DMS 273 (cell line): ENCODE measurements at regions not wholly inside any gene's neighbourhood (a gene's known extent, or its start where the extent isn't known, plus 50 kb on each side); places are given as distances from the start of the nearest gene placed in this dataset.

Experiments
- DNase-seq: peaks from one replicate; lab custom pipeline; 2025; ENCODE audit not compliant: unreplicated experiment; lab: John Stamatoyannopoulos, UW

DNA sequence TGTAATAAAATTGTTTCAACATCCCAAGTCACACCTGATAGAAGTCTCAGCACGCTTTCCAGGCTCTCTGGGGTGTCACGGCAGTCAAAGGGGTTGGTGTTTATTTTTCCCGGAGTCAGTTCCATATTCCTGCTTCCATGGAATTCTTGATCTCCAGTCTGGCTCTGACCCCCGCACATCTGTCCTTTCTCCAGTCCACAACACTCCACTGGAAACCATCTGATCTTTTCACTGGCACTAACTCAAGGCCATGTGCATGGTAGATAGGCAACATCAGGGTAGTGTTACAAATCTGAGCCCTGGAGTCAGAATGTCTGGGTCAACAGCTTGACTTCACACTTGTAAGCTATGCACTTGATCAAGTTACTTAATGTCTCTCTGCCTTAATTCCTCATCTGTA, 176.2 kb downstream of the WDR11 start:
- peak; percentile 95 for DNase-seq

- peak; percentile 19 for DNase-seq
Observed at GRCh38 chr10:121032460-121032859, 181.3 kb downstream of the WDR11 start.

- DNase-seq, result no peak
Observed at GRCh38 chr10:121033366-121033765, 182.2 kb downstream of the WDR11 start.

DNA sequence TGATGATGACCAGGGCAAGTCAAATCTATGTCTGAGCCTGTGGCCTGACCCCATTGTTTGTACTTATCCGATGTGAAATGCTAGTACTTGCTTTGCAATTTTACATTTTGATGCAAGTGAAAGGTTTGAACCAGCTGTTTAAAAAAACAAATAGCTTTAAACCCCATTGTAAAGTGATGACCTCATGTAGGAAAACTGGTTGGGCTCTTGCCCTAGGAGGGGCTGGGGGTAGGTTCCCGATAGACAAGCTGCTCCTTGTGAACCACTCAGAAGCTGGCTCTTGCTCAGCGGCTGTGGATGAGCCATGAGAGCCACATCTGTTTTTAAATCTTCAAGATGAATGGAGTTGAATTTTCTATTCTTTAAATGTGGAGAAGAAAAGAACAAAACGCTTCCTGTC, 185.3 kb downstream of the WDR11 start:
- DNase-seq, result peak; percentile 53

DNA sequence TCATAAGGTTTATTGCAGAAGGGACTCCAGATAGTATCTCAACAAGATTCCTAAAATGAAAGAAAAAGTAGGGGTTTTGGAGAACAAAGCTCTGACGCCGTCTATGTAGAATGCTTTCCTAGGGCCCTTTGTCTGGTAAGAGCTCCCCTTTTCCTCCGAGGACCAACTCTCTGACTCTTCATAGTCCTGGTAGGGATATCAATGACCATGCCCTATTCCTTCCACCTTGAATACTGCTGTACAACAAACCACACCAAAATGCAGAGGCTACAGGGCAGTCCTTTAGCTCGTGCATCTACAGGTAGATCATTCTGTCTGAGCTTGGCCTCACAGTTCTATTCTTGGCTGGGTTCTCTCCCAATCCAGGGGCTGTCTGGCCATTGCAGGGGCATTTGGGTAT, 190.3 kb downstream of the WDR11 start:
- DNase-seq, result no peak

GRCh38 chr10:121041906-121042305, 190.7 kb downstream of the WDR11 start:
- DNase-seq, result no peak

DNA sequence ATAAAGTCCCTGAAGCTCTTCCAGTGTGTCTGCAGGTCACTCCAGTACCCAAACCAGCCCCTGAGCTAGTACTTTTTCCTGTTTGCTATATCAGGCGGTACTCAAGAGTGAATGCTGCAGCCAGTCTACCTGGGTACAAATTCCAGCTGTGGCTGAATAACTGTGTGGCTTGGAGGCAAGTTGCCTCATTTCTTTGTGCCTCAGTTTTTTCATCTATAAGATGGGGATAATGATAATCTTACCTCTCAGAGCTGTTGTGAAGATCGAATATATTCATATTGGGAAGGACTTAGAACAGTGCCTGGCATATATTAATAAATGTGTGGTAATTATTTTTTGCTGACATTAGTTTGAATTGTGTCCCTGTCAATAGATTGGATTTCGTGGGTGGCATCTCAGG, 191.2 kb downstream of the WDR11 start:
- no peak for DNase-seq

GRCh38 chr10:121043124-121043849, 192.1 kb downstream of the WDR11 start:
- peak; percentile 37 for DNase-seq

GRCh38 chr10:121048749-121049148, 197.6 kb downstream of the WDR11 start:
- no peak for DNase-seq

DNA sequence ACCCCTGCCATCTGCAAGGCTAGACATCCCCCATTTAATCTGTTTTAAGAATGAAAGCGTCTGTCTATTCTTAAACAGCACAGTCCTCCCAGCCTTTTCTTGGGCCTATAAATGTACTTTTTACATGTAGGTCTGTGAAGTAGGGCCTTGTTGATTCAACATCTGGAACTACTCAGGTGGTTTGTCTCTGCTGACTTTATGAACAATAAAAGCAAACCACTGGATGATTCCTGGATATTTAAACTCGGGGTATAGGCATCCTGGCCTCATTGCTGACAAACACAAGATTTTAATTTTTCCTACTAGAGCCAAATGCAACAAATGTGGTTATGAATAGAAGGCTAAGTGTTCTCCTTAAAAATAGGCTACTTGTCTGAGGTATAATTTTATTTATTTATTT, 198.3 kb downstream of the WDR11 start:
- no peak for DNase-seq

GRCh38 chr10:121049923-121050322, 198.8 kb downstream of the WDR11 start:
- DNase-seq, result no peak

DNA sequence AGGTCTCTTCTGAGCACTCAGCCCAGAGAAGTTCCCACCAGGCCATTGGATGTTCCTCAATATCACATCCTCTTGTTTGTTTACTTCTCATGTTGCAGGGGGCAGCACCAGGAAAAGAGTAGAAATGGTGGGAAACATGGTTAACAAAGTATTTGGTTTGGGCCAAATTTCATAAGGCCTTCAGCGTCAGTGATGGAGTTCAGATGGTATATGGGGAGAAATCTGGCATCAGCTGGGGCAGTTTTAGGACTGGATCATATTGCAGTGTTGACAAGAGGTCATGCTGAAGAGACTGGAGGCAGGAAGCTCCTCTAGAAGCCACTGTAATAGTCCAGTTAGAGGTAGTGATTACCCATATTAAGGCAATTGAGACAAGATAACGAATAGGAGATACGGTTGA, 200.0 kb downstream of the WDR11 start:
- no peak for DNase-seq

GRCh38 chr10:121051696-121052279, 200.6 kb downstream of the WDR11 start:
- no peak for DNase-seq

- peak; percentile 40 for DNase-seq
Observed at GRCh38 chr10:121053151-121053550, 202.0 kb downstream of the WDR11 start.

- no peak for DNase-seq
Observed at GRCh38 chr10:121054874-121055273, 203.7 kb downstream of the WDR11 start.

- DNase-seq, result no peak
Observed at GRCh38 chr10:121057269-121057668, 206.1 kb downstream of the WDR11 start.

DNA sequence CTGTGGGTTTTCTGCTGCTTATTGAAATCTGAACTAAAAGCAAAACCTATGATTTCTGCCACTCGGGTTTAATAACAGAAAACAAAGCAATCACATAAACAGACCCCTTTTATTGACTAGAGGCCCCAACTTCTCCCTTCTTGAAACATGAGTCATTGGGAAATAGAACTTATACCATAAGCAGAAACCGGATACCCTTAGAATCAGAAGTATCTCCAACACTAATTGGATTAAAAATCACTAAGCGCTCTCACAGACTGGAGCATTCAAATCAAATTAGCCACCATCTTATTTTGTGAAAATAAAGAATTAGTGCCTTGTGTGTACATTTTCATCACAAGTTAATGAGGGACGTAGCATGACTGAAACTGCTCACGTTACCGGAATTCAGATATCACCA, 206.9 kb downstream of the WDR11 start:
- no peak for DNase-seq

GRCh38 chr10:121059351-121059750, 208.2 kb downstream of the WDR11 start:
- DNase-seq, result peak; percentile 78

DNA sequence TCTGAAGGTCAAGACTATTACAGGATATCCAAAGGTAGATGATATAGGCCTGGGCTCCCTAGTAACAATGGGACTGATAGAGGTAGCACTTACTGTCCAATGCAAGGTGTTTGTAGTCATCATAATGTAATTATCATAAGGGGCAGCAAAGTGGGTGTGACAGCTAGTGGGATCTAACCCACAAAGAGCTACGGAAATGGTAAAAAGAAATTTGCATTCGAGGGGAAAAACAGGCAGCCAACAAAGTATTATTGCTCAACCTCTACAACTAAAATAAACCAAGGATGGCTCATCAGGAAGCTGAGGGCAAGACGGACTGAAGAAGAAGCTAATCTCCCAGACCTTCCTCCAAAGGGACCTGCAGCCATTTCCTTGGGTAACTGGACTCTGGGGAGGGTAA, 211.0 kb downstream of the WDR11 start:
- DNase-seq, result no peak

GRCh38 chr10:121063744-121064143, 212.6 kb downstream of the WDR11 start:
- DNase-seq, result no peak

GRCh38 chr10:121064491-121064890, 213.3 kb downstream of the WDR11 start:
- DNase-seq, result peak; percentile 49

DNA sequence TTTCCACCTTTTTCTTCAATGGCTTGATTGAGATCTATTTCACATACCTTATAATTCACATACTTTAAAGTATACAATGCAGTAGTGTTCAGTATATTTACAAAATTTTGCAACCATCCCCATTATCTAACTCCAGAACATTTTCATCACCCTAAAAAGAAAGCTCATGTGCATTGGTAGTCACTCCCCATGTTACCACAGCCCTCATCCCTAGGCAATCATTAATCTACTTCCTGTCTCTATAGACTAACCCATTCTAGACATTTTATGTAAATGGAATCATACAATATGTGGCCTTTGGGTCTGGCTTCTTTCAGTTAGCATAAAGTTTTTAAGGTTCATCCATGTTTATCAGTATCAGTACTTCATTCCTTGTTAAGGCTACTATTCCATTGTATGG, 214.2 kb downstream of the WDR11 start:
- no peak for DNase-seq
